ENCODE measurements at regions not wholly inside any gene's neighbourhood (a gene's known extent, or its start where the extent isn't known, plus 50 kb on each side); places are given as distances from the start of the nearest gene placed in this dataset.
"Not testable (repeated sequence)": the region's sequence is repeated elsewhere in the genome, so short reads cannot be mapped to it uniquely, and the experiment has no call there.

DNA sequence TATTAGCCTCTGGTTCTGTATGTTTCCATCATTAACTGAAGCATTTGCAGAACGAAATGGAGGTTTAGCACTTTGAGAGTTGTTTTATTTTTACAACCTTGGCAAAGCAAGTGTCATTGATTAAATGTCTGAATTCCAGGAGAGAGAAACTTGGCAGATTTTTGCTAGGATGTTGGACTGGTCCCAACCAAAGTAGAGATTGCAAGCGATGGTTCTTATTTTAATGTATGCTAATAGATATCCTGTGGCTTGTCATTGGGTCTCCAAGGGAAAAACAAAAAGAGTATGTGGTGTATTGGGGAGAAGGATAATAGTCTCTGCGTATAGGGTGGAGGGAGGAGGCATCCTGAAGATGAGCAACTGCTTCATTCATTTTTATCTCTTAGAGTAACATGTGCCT lies 457.2 kb upstream of the RUNX1 start:
- TF ChIP-seq EP300 (IDR thresholded peaks at IDR 0.05): no peak
- no peaks in the 10 kb centered on the region for H3K9me3 ChIP-seq
- DNase-seq (ENCODE audit: low spot score in 2 of 2): no peak
- H3K4me3 ChIP-seq: no peak overlapping the region
- no peak overlapping the region for H3K27ac ChIP-seq
- H3K27me3 ChIP-seq: no peaks in the 10 kb centered on the region
- WGBS: 25% methylated on average over 3 of the region's 3 CpGs
- no peaks in the 10 kb centered on the region for H3K36me3 ChIP-seq
- H3K4me1 ChIP-seq: peaks cover 17% of the 10 kb centered on the region

DNA sequence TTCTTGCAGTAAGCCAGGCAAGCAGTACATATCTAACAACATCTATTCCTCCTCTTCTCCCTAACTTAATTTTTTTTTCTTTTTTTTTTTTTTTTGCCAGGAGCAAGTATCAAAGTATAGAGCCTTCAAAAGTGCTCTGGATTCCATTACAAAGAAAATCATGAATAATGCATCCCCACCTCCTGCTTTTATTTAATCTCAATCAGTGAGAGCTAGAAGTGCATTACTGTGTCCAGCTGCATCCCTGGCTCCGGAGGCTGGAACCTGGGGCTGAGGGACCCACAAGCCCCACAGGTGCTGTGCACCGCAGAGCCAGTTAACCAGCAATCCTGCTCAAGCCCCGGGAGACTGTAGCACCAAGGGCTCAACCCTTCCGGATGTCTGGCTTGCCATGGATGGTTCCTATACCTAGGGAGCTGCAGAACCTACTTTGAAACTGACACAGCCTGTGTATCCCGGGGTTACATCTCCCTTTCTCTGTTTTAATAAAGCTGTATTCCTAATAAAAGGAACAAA lies 455.9 kb upstream of the RUNX1 start:
- peaks cover 17% of the 10 kb centered on the region for H3K4me1 ChIP-seq
- H3K9me3 ChIP-seq: no peaks in the 10 kb centered on the region
- no peaks in the 10 kb centered on the region for H3K36me3 ChIP-seq
- TF ChIP-seq POLR2AphosphoS5 (IDR thresholded peaks at IDR 0.05) (no peak), POLR2A (IDR thresholded peaks at IDR 0.05) (no peak), EP300 (IDR thresholded peaks at IDR 0.05) (no peak)
- TF ChIP-seq, protein P1, sequence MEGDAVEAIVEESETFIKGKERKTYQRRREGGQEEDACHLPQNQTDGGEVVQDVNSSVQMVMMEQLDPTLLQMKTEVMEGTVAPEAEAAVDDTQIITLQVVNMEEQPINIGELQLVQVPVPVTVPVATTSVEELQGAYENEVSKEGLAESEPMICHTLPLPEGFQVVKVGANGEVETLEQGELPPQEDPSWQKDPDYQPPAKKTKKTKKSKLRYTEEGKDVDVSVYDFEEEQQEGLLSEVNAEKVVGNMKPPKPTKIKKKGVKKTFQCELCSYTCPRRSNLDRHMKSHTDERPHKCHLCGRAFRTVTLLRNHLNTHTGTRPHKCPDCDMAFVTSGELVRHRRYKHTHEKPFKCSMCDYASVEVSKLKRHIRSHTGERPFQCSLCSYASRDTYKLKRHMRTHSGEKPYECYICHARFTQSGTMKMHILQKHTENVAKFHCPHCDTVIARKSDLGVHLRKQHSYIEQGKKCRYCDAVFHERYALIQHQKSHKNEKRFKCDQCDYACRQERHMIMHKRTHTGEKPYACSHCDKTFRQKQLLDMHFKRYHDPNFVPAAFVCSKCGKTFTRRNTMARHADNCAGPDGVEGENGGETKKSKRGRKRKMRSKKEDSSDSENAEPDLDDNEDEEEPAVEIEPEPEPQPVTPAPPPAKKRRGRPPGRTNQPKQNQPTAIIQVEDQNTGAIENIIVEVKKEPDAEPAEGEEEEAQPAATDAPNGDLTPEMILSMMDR (IDR thresholded peaks at IDR 0.05): no peak
- WGBS: 81% methylated on average over 5 of the region's 5 CpGs
- no peak overlapping the region for H3K4me3 ChIP-seq
- no peaks in the 10 kb centered on the region for H3K27me3 ChIP-seq
- H3K27ac ChIP-seq: no peak overlapping the region
- DNase-seq (ENCODE audit: low spot score in 2 of 2): no peak

DNA sequence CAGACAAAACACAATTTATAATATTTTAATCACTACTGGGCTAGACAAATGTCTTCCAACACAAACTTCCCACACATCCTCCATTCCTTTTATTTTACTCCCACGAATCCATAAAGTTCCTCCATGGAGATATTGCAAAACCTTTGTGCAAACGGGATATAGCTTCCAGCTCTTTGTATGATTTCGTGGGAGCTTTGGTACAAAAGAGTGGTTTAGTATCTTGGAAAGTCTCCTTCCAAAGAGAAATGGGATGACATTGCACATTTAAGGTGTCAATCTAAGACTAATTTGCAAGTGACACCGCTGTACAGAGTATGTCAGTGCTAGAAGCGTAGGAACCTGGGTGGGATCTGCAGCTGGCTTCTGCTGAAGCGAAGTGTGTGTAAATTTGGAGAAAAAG lies 455.2 kb upstream of the RUNX1 start:
- H3K4me1 ChIP-seq: peaks cover 17% of the 10 kb centered on the region
- no peak for TF ChIP-seq EP300 (IDR thresholded peaks at IDR 0.05)
- no peak for TF ChIP-seq POLR2AphosphoS5 (IDR thresholded peaks at IDR 0.05)
- no peak for TF ChIP-seq POLR2A (IDR thresholded peaks at IDR 0.05)
- TF ChIP-seq, protein P1 (IDR thresholded peaks at IDR 0.05): no peak
- H3K27ac ChIP-seq: no peak overlapping the region

GRCh38 chr21:35503671-35504070 lies 454.6 kb upstream of the RUNX1 start:
- 18% methylated on average over 5 of the region's 5 CpGs for WGBS

More for the DNA sequence above, 455.2 kb upstream of the RUNX1 start:
- no peak for DNase-seq (ENCODE audit: low spot score in 2 of 2)
- no peak overlapping the region for H3K4me3 ChIP-seq
- H3K9me3 ChIP-seq: no peaks in the 10 kb centered on the region
- no peaks in the 10 kb centered on the region for H3K36me3 ChIP-seq
- WGBS: 44% methylated on average over 6 of the region's 6 CpGs
- H3K27me3 ChIP-seq: no peaks in the 10 kb centered on the region

DNA sequence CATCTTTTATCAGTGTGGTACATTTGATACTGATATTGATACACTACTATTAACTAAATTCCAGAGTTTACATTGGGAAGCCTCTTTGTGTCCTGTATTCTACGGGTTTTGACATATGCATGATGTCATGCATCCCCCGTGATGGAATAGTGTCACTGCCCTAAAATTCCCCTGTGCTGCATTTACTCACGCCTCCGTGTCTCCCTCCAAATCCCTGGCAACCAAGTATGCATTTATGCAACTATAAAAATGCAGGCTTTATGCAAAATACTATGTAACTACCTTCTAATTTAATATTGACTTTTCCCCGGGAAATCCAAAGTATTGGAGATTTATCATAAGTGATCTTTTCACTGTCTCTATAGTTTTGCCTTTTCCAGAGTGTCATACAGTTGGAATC lies 453.7 kb upstream of the RUNX1 start:
- WGBS: 53% methylated on average over 5 of the region's 5 CpGs
- no peak for DNase-seq (ENCODE audit: low spot score in 2 of 2)
- Histone ChIP-seq H3K4me1 (peaks cover 17% of the 10 kb centered on the region), H3K36me3 (no peaks in the 10 kb centered on the region), H3K9me3 (no peaks in the 10 kb centered on the region), H3K27me3 (no peaks in the 10 kb centered on the region), H3K27ac (no peak overlapping the region), H3K4me3 (no peak overlapping the region)
- TF ChIP-seq POLR2AphosphoS5 (IDR thresholded peaks at IDR 0.05) (no peak), EP300 (IDR thresholded peaks at IDR 0.05) (no peak), POLR2A (IDR thresholded peaks at IDR 0.05) (no peak)
- TF ChIP-seq, protein P1 (IDR thresholded peaks at IDR 0.05): no peak

More at GRCh38 chr21:35503671-35504070, 454.6 kb upstream of the RUNX1 start:
- no peak for DNase-seq (ENCODE audit: low spot score in 2 of 2)
- Histone ChIP-seq H3K4me1 (peaks cover 17% of the 10 kb centered on the region), H3K27ac (no peak overlapping the region), H3K27me3 (no peaks in the 10 kb centered on the region), H3K4me3 (no peak overlapping the region), H3K9me3 (no peaks in the 10 kb centered on the region), H3K36me3 (no peaks in the 10 kb centered on the region)
- TF ChIP-seq POLR2AphosphoS5 (IDR thresholded peaks at IDR 0.05) (no peak), POLR2A (IDR thresholded peaks at IDR 0.05) (no peak), EP300 (IDR thresholded peaks at IDR 0.05) (no peak)
- TF ChIP-seq, protein P1 (IDR thresholded peaks at IDR 0.05): no peak

GRCh38 chr21:35497522-35497921 lies 448.4 kb upstream of the RUNX1 start:
- H3K27ac ChIP-seq; H3K36me3 ChIP-seq; H3K27me3 ChIP-seq; H3K4me3 ChIP-seq; H3K4me1 ChIP-seq; DNase-seq (ENCODE audit: low spot score in 2 of 2); H3K9me3 ChIP-seq: not testable (repeated sequence)
- 92% methylated on average over 2 of the region's 7 CpGs for WGBS

All from suprapubic skin (tissue), 4 donors.